ENCODE measurements at regions not wholly inside any gene's neighbourhood (a gene's known extent, or its start where the extent isn't known, plus 50 kb on each side); places are given as distances from the start of the nearest gene placed in this dataset.

DNA sequence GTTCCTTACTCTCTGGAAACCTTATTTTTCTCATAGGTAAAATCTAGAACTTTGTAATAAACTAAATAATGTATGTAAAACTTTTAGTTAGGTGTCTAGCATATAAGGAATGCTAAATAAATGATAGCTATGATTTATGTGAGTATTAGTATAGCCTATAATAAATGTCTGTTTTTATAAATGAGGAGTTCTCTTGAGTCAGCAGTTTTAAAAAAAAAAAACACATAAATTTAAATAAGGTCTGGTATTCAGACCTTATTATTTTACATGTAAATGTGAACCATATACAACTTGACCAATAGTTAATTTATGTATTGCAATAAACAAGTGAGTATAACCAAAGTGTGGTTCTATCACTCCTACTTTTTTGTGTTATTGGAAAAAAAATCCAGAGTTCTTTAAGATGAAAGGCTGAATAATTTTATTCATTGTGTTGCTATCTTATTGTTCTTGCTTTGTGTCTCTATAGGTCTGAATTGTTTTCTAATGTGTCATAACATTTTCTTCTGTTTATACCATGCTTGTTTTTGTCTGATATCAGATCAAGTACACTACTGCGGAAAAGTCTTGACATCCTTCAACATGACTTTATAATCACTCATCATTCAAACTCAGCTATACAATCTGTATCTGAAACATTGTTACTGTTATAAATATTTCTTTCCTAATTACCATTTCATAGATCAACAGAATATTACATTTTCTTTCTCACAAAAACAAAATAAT, 115.7 kb downstream of the RASSF9 start:
- H3K4me1 ChIP-seq (ENCODE audit: control insufficient read depth in 1 of 2, insufficient read depth in 2 of 2, low read depth in 1 of 2, low read length in 1 of 2) = no peaks in the 10 kb centered on the region
- no peak overlapping the region for H3K9ac ChIP-seq
- no peak overlapping the region for H3K27ac ChIP-seq (ENCODE audit: low read depth in 2 of 2, low read length in 1 of 2)
- ChIA-PET CTCF (no interaction called here), POLR2A (no interaction called here)
- no peaks in the 10 kb centered on the region for H3K36me3 ChIP-seq (replicated peaks in 1 of 2; ENCODE audit: control insufficient read depth in 1 of 2, insufficient read depth in 2 of 2, low read length in 1 of 2)
- H4K20me1 ChIP-seq (ENCODE audit: insufficient read depth) = no peaks in the 10 kb centered on the region
- WGBS (ENCODE audit: low lambda C conversion rate) = 90% methylated on average over 1 of the region's 1 CpG
- no peaks in the 10 kb centered on the region for H3K79me2 ChIP-seq (ENCODE audit: insufficient read depth)
- no peak overlapping the region for H2AFZ ChIP-seq (ENCODE audit: low read depth)
- H3K4me2 ChIP-seq = no peak overlapping the region
- H3K9me2 ChIP-seq = no peaks in the 10 kb centered on the region
- no peak for DNase-seq
- H3F3A ChIP-seq (replicated peaks; ENCODE audit: insufficient read depth) = no peaks in the 10 kb centered on the region
- no peak overlapping the region for H3K4me3 ChIP-seq (ENCODE audit: low read depth in 2 of 2, low read length in 1 of 2)
- H3K9me3 ChIP-seq = no peaks in the 10 kb centered on the region
- TF ChIP-seq EP300 (IDR thresholded peaks at IDR 0.05; ENCODE audit: borderline replicate concordance in 1 of 2, low read depth in 1 of 2, low read length in 1 of 2) = no peak
- no peak for TF ChIP-seq NFIC (IDR thresholded peaks at IDR 0.05; ENCODE audit: borderline replicate concordance)
- TF ChIP-seq GABPA (IDR thresholded peaks at IDR 0.05; ENCODE audit: low read depth) = no peak
- TF ChIP-seq ELF1 (IDR thresholded peaks at IDR 0.05) = no peak
- no peak for TF ChIP-seq TCF12 (IDR thresholded peaks at IDR 0.05)
- TF ChIP-seq, protein P1, sequence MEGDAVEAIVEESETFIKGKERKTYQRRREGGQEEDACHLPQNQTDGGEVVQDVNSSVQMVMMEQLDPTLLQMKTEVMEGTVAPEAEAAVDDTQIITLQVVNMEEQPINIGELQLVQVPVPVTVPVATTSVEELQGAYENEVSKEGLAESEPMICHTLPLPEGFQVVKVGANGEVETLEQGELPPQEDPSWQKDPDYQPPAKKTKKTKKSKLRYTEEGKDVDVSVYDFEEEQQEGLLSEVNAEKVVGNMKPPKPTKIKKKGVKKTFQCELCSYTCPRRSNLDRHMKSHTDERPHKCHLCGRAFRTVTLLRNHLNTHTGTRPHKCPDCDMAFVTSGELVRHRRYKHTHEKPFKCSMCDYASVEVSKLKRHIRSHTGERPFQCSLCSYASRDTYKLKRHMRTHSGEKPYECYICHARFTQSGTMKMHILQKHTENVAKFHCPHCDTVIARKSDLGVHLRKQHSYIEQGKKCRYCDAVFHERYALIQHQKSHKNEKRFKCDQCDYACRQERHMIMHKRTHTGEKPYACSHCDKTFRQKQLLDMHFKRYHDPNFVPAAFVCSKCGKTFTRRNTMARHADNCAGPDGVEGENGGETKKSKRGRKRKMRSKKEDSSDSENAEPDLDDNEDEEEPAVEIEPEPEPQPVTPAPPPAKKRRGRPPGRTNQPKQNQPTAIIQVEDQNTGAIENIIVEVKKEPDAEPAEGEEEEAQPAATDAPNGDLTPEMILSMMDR (IDR thresholded peaks at IDR 0.05) = no peak
- TF ChIP-seq FOXM1 (IDR thresholded peaks at IDR 0.05; ENCODE audit: low read depth) = no peak
- TF ChIP-seq SIN3A (IDR thresholded peaks at IDR 0.05; ENCODE audit: borderline replicate concordance, low read depth, low read length) = no peak
- H3K27me3 ChIP-seq (ENCODE audit: insufficient read depth) = no peaks in the 10 kb centered on the region

DNA sequence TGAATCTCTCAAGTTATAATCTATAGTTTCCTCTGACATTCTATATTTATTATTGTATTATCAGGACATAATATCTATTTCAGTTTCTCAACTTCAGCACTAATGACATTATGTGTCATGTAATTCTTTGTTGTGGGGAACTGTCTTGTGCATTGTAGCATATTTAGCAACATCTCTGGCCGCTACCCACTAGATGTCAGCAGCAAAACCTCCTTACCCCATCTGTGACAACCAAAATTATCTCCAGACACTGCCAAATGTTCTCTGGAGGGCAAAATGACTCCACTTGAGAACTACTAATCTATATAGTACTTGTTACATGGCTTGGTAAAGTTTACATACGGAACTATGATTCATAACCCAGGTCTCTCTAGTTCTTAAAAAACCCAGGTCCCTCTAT, 110.2 kb downstream of the RASSF9 start:
- 54% methylated on average over 2 of the region's 2 CpGs for WGBS (ENCODE audit: low lambda C conversion rate)
- DNase-seq = no peak
- Histone ChIP-seq H3K4me1 (ENCODE audit: control insufficient read depth in 1 of 2, insufficient read depth in 2 of 2, low read depth in 1 of 2, low read length in 1 of 2) (no peaks in the 10 kb centered on the region), H3K9me3 (no peaks in the 10 kb centered on the region), H3K36me3 (replicated peaks in 1 of 2; ENCODE audit: control insufficient read depth in 1 of 2, insufficient read depth in 2 of 2, low read length in 1 of 2) (no peaks in the 10 kb centered on the region), H3K27me3 (ENCODE audit: insufficient read depth) (no peaks in the 10 kb centered on the region), H3K4me2 (no peak overlapping the region), H3K27ac (ENCODE audit: low read depth in 2 of 2, low read length in 1 of 2) (no peak overlapping the region), H3K79me2 (ENCODE audit: insufficient read depth) (no peaks in the 10 kb centered on the region), H3F3A (replicated peaks; ENCODE audit: insufficient read depth) (no peaks in the 10 kb centered on the region), H4K20me1 (ENCODE audit: insufficient read depth) (no peaks in the 10 kb centered on the region), H3K4me3 (ENCODE audit: low read depth in 2 of 2, low read length in 1 of 2) (no peak overlapping the region), H3K9me2 (no peaks in the 10 kb centered on the region), H2AFZ (ENCODE audit: low read depth) (no peak overlapping the region), H3K9ac (no peak overlapping the region)
- no peak for TF ChIP-seq GABPA (IDR thresholded peaks at IDR 0.05; ENCODE audit: low read depth)
- no peak for TF ChIP-seq RXRA (IDR thresholded peaks at IDR 0.05; ENCODE audit: borderline replicate concordance, low read depth)
- no peak for TF ChIP-seq FOSL2 (IDR thresholded peaks at IDR 0.05; ENCODE audit: borderline replicate concordance, low read depth)
- TF ChIP-seq YY1 (IDR thresholded peaks at IDR 0.05; ENCODE audit: low read depth) = no peak
- TF ChIP-seq, protein P2, sequence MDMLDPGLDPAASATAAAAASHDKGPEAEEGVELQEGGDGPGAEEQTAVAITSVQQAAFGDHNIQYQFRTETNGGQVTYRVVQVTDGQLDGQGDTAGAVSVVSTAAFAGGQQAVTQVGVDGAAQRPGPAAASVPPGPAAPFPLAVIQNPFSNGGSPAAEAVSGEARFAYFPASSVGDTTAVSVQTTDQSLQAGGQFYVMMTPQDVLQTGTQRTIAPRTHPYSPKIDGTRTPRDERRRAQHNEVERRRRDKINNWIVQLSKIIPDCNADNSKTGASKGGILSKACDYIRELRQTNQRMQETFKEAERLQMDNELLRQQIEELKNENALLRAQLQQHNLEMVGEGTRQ (IDR thresholded peaks at IDR 0.05; ENCODE audit: borderline replicate concordance, low read depth, low read length) = no peak
- no peak for TF ChIP-seq RCOR1 (IDR thresholded peaks at IDR 0.05; ENCODE audit: low read length)
- CTCF ChIA-PET = interaction anchor here (0.7 kb wide), 1 partner anchor 15 kb away, joined by 3 read pairs; no protein-coding TSS in a partner anchor
- POLR2A ChIA-PET = no interaction called here
